ENCODE measurements at regions not wholly inside any gene's neighbourhood (a gene's known extent, or its start where the extent isn't known, plus 50 kb on each side); places are given as distances from the start of the nearest gene placed in this dataset.

DNA sequence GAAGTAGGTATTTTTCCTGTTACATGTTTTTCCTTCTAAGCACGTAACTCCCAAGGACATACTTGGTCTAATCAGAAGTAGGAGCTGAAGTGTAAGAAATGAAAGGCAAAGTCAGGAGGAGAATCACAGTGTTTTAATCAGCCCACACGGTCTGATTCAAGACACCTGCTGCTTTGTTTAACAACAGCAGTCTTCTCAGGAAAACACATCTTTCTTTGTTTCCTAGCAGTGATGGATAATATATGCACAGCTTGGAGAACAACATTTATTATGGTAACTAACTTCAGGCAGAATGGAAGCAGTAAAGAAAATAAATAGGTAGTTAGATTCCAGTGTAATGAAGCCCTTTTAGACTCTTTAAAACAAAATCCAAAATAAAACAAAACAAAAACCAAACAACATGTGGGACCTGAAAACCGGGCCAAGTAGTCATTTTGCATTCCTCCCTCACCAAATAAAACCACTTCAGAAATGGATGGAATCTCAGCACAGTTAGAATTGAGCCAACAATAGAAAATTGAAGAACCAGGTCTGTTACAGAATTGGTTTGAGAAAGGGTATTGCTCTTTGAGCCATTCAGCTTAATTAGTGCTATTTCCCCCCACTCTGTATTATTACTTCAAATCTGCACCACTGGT lies 61.1 kb upstream of the UGP2 start:
- intact Hi-C loops (cut with DNase I; ENCODE audit: low total_unique reads) = no loop called here
- Histone ChIP-seq H3K27ac (no peak overlapping the region), H3K4me3 (no peak overlapping the region), H3K4me1 (peaks cover 0 to 30% (median 7%) of the 10 kb centered on the region in 4 donors), H3K27me3 (no peaks in the 10 kb centered on the region), H3K36me3 (no peaks in the 10 kb centered on the region), H3K9me3 (no peaks in the 10 kb centered on the region)
- WGBS, 2 donors (ENCODE audit: low coverage in 1 of 2) = 29 to 35% methylated on average over 2 to 3 of the region's 3 CpGs
- in situ Hi-C loops (cut with MboI; ENCODE audit: low pct_ligation_motif_present in 1 of 4, low pct_unique_long_range_greater_than_20kb in 1 of 4, low sequenced_read_pairs in 3 of 4) = no loop called here
- no peak for DNase-seq
- no peak for TF ChIP-seq EP300 (IDR thresholded peaks at IDR 0.05; ENCODE audit: low read depth)
- TF ChIP-seq, protein P1, sequence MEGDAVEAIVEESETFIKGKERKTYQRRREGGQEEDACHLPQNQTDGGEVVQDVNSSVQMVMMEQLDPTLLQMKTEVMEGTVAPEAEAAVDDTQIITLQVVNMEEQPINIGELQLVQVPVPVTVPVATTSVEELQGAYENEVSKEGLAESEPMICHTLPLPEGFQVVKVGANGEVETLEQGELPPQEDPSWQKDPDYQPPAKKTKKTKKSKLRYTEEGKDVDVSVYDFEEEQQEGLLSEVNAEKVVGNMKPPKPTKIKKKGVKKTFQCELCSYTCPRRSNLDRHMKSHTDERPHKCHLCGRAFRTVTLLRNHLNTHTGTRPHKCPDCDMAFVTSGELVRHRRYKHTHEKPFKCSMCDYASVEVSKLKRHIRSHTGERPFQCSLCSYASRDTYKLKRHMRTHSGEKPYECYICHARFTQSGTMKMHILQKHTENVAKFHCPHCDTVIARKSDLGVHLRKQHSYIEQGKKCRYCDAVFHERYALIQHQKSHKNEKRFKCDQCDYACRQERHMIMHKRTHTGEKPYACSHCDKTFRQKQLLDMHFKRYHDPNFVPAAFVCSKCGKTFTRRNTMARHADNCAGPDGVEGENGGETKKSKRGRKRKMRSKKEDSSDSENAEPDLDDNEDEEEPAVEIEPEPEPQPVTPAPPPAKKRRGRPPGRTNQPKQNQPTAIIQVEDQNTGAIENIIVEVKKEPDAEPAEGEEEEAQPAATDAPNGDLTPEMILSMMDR (IDR thresholded peaks at IDR 0.05) = no peak
- no peak for TF ChIP-seq POLR2A (IDR thresholded peaks at IDR 0.05)
- TF ChIP-seq POLR2AphosphoS5 (IDR thresholded peaks at IDR 0.05) = no peak

DNA sequence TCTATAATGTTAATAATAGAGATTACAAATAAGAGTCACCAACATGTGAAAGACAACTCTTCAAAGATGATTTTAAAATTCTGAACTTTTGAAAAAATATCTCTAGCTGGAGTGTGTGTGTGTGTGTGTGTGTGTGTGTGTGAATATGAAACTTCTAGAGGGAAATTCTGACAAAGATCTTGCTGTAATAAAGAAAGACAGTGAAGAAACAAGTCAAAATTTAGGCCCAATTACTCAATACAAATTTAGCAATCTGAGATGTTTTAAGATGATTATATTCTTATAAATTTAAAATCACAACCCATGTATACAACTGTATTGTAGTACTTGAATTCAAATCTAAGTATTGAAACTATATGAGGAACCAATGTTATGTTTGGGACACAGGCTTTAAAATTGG lies 57.2 kb upstream of the UGP2 start:
- H3K27ac ChIP-seq = no peak overlapping the region
- no peak for DNase-seq
- in situ Hi-C loops (cut with MboI; ENCODE audit: low pct_ligation_motif_present in 1 of 4, low pct_unique_long_range_greater_than_20kb in 1 of 4, low sequenced_read_pairs in 3 of 4) = no loop called here
- peaks cover 0 to 3% (median 0%) of the 10 kb centered on the region in 4 donors for H3K4me1 ChIP-seq
- no peaks in the 10 kb centered on the region for H3K36me3 ChIP-seq
- H3K9me3 ChIP-seq = no peaks in the 10 kb centered on the region
- H3K27me3 ChIP-seq = no peaks in the 10 kb centered on the region
- intact Hi-C loops (cut with DNase I; ENCODE audit: low total_unique reads) = no loop called here
- H3K4me3 ChIP-seq = no peak overlapping the region
- TF ChIP-seq POLR2AphosphoS5 (IDR thresholded peaks at IDR 0.05) = no peak
- TF ChIP-seq EP300 (IDR thresholded peaks at IDR 0.05; ENCODE audit: low read depth) = no peak
- TF ChIP-seq POLR2A (IDR thresholded peaks at IDR 0.05) = no peak
- TF ChIP-seq, protein P1 (IDR thresholded peaks at IDR 0.05) = no peak

DNA sequence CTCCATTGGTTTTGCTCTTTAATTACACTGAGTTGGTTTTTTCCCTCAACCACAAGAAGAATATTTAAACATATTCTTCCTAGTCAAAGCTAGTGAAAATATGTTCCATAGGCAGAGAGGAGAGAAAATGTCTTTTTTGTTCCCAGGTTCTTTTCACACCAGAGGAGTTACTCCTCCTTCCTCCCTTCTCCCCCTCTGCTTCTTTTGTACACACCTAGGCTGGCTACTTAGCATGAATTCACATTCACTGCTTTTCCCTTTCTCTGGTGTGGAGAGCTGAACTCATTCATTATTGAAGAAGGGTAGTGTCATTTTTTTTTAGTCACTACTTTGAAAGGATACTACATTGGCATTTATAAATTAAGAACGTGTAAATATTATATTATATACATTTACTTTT lies 56.6 kb upstream of the UGP2 start:
- Histone ChIP-seq H3K27me3 (no peaks in the 10 kb centered on the region), H3K4me3 (no peak overlapping the region), H3K9me3 (no peaks in the 10 kb centered on the region), H3K36me3 (no peaks in the 10 kb centered on the region), H3K27ac (no peak overlapping the region), H3K4me1 (peaks cover 0 to 3% (median 0%) of the 10 kb centered on the region in 4 donors)
- in situ Hi-C loops (cut with MboI; ENCODE audit: low pct_ligation_motif_present in 1 of 4, low pct_unique_long_range_greater_than_20kb in 1 of 4, low sequenced_read_pairs in 3 of 4) = no loop called here
- WGBS, 2 donors (ENCODE audit: low coverage in 1 of 2) = 72 to 89% methylated on average over 1 of the region's 1 CpG
- TF ChIP-seq EP300 (IDR thresholded peaks at IDR 0.05; ENCODE audit: low read depth) = no peak
- TF ChIP-seq, protein P1 (IDR thresholded peaks at IDR 0.05) = no peak
- no peak for TF ChIP-seq POLR2AphosphoS5 (IDR thresholded peaks at IDR 0.05)
- TF ChIP-seq POLR2A (IDR thresholded peaks at IDR 0.05) = no peak
- DNase-seq = no peak
- intact Hi-C loops (cut with DNase I; ENCODE audit: low total_unique reads) = no loop called here

DNA sequence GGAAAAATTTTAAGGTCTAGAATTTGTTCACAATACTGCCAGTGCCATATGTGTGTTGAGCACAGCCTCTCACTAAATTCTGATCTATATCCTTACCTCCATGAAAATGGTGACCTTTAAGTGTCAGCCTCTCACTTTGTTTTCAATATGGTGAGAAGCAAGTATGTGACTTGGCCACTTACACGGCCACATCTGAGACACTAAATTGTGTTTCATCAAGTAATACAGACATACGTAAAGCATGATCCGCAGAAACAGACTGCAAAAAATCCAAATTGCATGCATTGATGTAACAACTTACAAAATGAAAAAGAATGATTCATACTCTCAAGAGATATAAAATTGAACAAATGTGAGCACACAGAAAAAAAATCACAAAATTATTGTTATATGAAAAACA lies 55.2 kb upstream of the UGP2 start:
- Histone ChIP-seq H3K27ac (no peak overlapping the region), H3K36me3 (no peaks in the 10 kb centered on the region), H3K4me1 (peaks cover 0 to 3% (median 0%) of the 10 kb centered on the region in 4 donors), H3K9me3 (no peaks in the 10 kb centered on the region), H3K4me3 (no peak overlapping the region), H3K27me3 (no peaks in the 10 kb centered on the region)
- DNase-seq = no peak
- intact Hi-C loops (cut with DNase I; ENCODE audit: low total_unique reads) (no loop called here), in situ Hi-C loops (cut with MboI; ENCODE audit: low pct_ligation_motif_present in 1 of 4, low pct_unique_long_range_greater_than_20kb in 1 of 4, low sequenced_read_pairs in 3 of 4) (no loop called here)
- WGBS, 2 donors (ENCODE audit: low coverage in 1 of 2) = 87 to 93% methylated on average over 3 of the region's 3 CpGs
- TF ChIP-seq, protein P1 (IDR thresholded peaks at IDR 0.05) = no peak
- TF ChIP-seq POLR2AphosphoS5 (IDR thresholded peaks at IDR 0.05) (no peak), EP300 (IDR thresholded peaks at IDR 0.05; ENCODE audit: low read depth) (no peak), POLR2A (IDR thresholded peaks at IDR 0.05) (no peak)
